HepG2 (cell line): ENCODE measurements at regions not wholly inside any gene's neighbourhood (a gene's known extent, or its start where the extent isn't known, plus 50 kb on each side); places are given as distances from the start of the nearest gene placed in this dataset.

Source experiments
- CREB1 ChIP-seq, 2 experiments: fragments of 450-650 bp in 1 of 2; IDR thresholded peaks; 2 replicates each; pipeline ENCODE4 v1.6.1; 2016 to 2017; ENCODE audit warnings: control low read depth in 1 of 2, mild to moderate bottlenecking in 1 of 2, missing compliant biosample characterization in 1 of 2, missing genetic modification characterization in 1 of 2
- HMG20A ChIP-seq: IDR thresholded peaks from 2 replicates; pipeline ENCODE4 v1.6.1; 2016; ENCODE audit warnings: borderline replicate concordance
- KDM4B ChIP-seq: sonication (generic); formaldehyde crosslinking; IDR thresholded peaks from 2 replicates; pipeline ENCODE4 v1.4.0; 2020; ENCODE audit warnings: missing genetic modification reagents
- PRMT3 ChIP-seq: sonication (generic); formaldehyde crosslinking; IDR thresholded peaks from 2 replicates; pipeline ENCODE4 v1.8.1; 2022; ENCODE audit warnings: low read depth, mild to moderate bottlenecking, moderate library complexity, missing genetic modification reagents, borderline replicate concordance
- SRF ChIP-seq: IDR thresholded peaks from 2 replicates; pipeline ENCODE4 v1.6.1; 2011; ENCODE audit warnings: mild to moderate bottlenecking, low read depth, low read length, moderate library complexity
- ZKSCAN1 ChIP-seq: fragments of 150-350 bp; IDR thresholded peaks from 2 replicates; pipeline ENCODE4 v1.6.1; 2014; ENCODE audit warnings: low read length
- ZNF619 ChIP-seq: sonication (generic); formaldehyde crosslinking; IDR thresholded peaks from 2 replicates; pipeline ENCODE4 v1.4.0; 2020; ENCODE audit warnings: mild to moderate bottlenecking, missing genetic modification reagents
- TF ChIP-seq, protein P1 (sequence below): sonication (generic); formaldehyde crosslinking; IDR thresholded peaks from 2 replicates; pipeline ENCODE4 v1.8.0; 2022; ENCODE audit warnings: missing genetic modification reagents, mild to moderate bottlenecking, moderate library complexity, borderline replicate concordance
- TF ChIP-seq, protein P2 (sequence below): sonication (generic); formaldehyde crosslinking; IDR thresholded peaks from 2 replicates; pipeline ENCODE4 v1.5.0; 2020; ENCODE audit warnings: mild to moderate bottlenecking, missing genetic modification reagents, moderate library complexity
- TF ChIP-seq, protein P3 (sequence below): sonication (generic); formaldehyde crosslinking; IDR thresholded peaks from 2 replicates; pipeline ENCODE4 v1.4.0; 2020; ENCODE audit warnings: missing genetic modification reagents
- TF ChIP-seq, protein P4 (sequence below): IDR thresholded peaks from 2 replicates; pipeline ENCODE4 v1.6.1; 2012; ENCODE audit warnings: low read depth, low read length, improper control_type of control experiment
- TF ChIP-seq, protein P5 (sequence below): sonication (generic); formaldehyde crosslinking; IDR thresholded peaks from 2 replicates; pipeline ENCODE4 v1.8.1; 2023; ENCODE audit warnings: missing genetic modification reagents, inconsistent platforms, borderline replicate concordance

DNA sequence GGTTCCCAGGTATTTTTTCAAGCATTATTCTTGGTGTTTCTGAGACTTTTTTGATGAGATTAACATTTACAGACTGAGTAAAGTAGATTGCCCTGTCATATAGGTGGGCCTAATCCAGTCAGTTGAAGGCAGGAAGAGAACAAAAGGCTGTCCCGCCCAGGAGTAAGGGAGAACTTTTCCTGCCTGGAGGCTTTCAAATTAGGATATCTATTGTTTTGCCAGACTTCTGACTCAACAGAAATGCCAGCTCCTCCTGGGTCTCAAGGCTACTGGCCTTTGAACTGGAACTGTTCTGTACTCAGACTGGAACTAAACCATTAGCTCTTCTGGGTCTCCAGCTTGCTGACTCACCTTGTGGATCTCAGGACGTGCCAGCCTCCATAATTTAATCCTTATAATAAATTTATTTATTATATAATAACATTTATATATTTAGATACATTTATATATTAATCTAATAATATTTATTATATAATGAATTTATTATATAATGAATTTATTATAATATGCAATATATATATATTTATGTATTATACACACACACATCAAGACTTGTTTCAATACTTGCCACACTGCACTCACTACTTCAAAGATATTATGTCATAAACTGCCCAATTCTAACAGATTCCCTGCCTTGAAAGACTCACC is 510.8 kb upstream of the B3GALT2 start:
- TF ChIP-seq, protein P1, sequence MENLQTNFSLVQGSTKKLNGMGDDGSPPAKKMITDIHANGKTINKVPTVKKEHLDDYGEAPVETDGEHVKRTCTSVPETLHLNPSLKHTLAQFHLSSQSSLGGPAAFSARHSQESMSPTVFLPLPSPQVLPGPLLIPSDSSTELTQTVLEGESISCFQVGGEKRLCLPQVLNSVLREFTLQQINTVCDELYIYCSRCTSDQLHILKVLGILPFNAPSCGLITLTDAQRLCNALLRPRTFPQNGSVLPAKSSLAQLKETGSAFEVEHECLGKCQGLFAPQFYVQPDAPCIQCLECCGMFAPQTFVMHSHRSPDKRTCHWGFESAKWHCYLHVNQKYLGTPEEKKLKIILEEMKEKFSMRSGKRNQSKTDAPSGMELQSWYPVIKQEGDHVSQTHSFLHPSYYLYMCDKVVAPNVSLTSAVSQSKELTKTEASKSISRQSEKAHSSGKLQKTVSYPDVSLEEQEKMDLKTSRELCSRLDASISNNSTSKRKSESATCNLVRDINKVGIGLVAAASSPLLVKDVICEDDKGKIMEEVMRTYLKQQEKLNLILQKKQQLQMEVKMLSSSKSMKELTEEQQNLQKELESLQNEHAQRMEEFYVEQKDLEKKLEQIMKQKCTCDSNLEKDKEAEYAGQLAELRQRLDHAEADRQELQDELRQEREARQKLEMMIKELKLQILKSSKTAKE (CRISPR knock-in tag): no peak
- TF ChIP-seq, protein P2, sequence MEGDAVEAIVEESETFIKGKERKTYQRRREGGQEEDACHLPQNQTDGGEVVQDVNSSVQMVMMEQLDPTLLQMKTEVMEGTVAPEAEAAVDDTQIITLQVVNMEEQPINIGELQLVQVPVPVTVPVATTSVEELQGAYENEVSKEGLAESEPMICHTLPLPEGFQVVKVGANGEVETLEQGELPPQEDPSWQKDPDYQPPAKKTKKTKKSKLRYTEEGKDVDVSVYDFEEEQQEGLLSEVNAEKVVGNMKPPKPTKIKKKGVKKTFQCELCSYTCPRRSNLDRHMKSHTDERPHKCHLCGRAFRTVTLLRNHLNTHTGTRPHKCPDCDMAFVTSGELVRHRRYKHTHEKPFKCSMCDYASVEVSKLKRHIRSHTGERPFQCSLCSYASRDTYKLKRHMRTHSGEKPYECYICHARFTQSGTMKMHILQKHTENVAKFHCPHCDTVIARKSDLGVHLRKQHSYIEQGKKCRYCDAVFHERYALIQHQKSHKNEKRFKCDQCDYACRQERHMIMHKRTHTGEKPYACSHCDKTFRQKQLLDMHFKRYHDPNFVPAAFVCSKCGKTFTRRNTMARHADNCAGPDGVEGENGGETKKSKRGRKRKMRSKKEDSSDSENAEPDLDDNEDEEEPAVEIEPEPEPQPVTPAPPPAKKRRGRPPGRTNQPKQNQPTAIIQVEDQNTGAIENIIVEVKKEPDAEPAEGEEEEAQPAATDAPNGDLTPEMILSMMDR (CRISPR knock-in tag): no peak
- TF ChIP-seq CREB1 (IDR thresholded peaks at IDR 0.05) (no peak), CREB1 (CRISPR knock-in tag; IDR thresholded peaks at IDR 0.05) (no peak), SRF (no peak), HMG20A (no peak), PRMT3 (CRISPR knock-in tag) (no peak), ZNF619 (CRISPR knock-in tag) (no peak), KDM4B (CRISPR knock-in tag) (no peak), ZKSCAN1 (no peak)
- TF ChIP-seq, protein P3, sequence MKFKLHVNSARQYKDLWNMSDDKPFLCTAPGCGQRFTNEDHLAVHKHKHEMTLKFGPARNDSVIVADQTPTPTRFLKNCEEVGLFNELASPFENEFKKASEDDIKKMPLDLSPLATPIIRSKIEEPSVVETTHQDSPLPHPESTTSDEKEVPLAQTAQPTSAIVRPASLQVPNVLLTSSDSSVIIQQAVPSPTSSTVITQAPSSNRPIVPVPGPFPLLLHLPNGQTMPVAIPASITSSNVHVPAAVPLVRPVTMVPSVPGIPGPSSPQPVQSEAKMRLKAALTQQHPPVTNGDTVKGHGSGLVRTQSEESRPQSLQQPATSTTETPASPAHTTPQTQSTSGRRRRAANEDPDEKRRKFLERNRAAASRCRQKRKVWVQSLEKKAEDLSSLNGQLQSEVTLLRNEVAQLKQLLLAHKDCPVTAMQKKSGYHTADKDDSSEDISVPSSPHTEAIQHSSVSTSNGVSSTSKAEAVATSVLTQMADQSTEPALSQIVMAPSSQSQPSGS (CRISPR knock-in tag): no peak
- TF ChIP-seq, protein P4, sequence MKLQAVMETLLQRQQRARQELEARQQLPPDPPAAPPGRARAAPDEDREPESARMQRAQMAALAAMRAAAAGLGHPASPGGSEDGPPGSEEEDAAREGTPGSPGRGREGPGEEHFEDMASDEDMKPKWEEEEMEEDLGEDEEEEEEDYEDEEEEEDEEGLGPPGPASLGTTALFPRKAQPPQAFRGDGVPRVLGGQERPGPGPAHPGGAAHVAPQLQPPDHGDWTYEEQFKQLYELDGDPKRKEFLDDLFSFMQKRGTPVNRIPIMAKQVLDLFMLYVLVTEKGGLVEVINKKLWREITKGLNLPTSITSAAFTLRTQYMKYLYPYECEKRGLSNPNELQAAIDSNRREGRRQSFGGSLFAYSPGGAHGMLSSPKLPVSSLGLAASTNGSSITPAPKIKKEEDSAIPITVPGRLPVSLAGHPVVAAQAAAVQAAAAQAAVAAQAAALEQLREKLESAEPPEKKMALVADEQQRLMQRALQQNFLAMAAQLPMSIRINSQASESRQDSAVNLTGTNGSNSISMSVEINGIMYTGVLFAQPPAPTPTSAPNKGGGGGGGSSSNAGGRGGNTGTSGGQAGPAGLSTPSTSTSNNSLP: no peak
- TF ChIP-seq, protein P5, sequence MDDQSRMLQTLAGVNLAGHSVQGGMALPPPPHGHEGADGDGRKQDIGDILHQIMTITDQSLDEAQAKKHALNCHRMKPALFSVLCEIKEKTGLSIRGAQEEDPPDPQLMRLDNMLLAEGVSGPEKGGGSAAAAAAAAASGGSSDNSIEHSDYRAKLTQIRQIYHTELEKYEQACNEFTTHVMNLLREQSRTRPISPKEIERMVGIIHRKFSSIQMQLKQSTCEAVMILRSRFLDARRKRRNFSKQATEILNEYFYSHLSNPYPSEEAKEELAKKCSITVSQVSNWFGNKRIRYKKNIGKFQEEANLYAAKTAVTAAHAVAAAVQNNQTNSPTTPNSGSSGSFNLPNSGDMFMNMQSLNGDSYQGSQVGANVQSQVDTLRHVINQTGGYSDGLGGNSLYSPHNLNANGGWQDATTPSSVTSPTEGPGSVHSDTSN (CRISPR knock-in tag): no peak
